ENCODE measurements at regions not wholly inside any gene's neighbourhood (a gene's known extent, or its start where the extent isn't known, plus 50 kb on each side); places are given as distances from the start of the nearest gene placed in this dataset.

GRCh38 chr6:121826156-121826810 lies 390.8 kb downstream of the GJA1 start:
- no peak for TF ChIP-seq CTCF (IDR thresholded peaks at IDR 0.05)
- no peak for TF ChIP-seq ZFX (IDR thresholded peaks at IDR 0.05; ENCODE audit: borderline replicate concordance)
